ENCODE measurements at regions not wholly inside any gene's neighbourhood (a gene's known extent, or its start where the extent isn't known, plus 50 kb on each side); places are given as distances from the start of the nearest gene placed in this dataset.

DNA sequence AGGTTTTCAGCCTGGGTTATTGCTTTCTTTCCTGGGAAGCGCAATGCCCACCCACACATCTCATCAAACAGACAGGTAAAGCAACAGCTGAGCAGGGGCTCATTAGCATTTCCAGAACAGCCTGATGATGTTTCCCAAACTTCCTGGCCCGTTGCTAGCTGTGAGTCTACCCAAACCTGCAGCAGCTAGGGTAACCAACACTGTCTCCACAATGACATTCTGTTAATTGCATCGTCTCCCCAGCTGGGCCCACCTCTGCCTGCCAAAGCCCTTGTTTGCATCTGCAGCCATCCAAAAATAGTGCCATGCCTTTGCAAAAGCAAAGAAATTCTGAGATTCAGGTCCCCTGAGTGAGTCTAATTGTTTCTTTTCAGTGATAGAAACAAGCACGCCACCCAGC, 273.0 kb downstream of the MED10 start:
- TF ChIP-seq ZNF777 (tag by site-specific recombination; IDR thresholded peaks at IDR 0.05; ENCODE audit: borderline replicate concordance) (no peak), ZNF510 (tag by site-specific recombination; IDR thresholded peaks at IDR 0.05; ENCODE audit: insufficient replicate concordance) (no peak), ZNF830 (tag by site-specific recombination; IDR thresholded peaks at IDR 0.05; ENCODE audit: low read depth) (no peak), KLF16 (tag by site-specific recombination; IDR thresholded peaks at IDR 0.05) (no peak), BCL11A (tag by site-specific recombination; IDR thresholded peaks at IDR 0.05; ENCODE audit: low read depth) (no peak), ZNF558 (tag by site-specific recombination; IDR thresholded peaks at IDR 0.05) (no peak), ZNF24 (tag by site-specific recombination; IDR thresholded peaks at IDR 0.05) (no peak), ZBTB48 (tag by site-specific recombination; IDR thresholded peaks at IDR 0.05) (no peak), ZNF707 (tag by site-specific recombination; IDR thresholded peaks at IDR 0.05) (no peak)
- TF ChIP-seq, protein P1, sequence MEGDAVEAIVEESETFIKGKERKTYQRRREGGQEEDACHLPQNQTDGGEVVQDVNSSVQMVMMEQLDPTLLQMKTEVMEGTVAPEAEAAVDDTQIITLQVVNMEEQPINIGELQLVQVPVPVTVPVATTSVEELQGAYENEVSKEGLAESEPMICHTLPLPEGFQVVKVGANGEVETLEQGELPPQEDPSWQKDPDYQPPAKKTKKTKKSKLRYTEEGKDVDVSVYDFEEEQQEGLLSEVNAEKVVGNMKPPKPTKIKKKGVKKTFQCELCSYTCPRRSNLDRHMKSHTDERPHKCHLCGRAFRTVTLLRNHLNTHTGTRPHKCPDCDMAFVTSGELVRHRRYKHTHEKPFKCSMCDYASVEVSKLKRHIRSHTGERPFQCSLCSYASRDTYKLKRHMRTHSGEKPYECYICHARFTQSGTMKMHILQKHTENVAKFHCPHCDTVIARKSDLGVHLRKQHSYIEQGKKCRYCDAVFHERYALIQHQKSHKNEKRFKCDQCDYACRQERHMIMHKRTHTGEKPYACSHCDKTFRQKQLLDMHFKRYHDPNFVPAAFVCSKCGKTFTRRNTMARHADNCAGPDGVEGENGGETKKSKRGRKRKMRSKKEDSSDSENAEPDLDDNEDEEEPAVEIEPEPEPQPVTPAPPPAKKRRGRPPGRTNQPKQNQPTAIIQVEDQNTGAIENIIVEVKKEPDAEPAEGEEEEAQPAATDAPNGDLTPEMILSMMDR (tag by site-specific recombination; IDR thresholded peaks at IDR 0.05) = no peak
- TF ChIP-seq, protein P2, sequence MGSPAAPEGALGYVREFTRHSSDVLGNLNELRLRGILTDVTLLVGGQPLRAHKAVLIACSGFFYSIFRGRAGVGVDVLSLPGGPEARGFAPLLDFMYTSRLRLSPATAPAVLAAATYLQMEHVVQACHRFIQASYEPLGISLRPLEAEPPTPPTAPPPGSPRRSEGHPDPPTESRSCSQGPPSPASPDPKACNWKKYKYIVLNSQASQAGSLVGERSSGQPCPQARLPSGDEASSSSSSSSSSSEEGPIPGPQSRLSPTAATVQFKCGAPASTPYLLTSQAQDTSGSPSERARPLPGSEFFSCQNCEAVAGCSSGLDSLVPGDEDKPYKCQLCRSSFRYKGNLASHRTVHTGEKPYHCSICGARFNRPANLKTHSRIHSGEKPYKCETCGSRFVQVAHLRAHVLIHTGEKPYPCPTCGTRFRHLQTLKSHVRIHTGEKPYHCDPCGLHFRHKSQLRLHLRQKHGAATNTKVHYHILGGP (tag by site-specific recombination; IDR thresholded peaks at IDR 0.05) = no peak
